SU-DHL-6 (cell line): ENCODE measurements at regions not wholly inside any gene's neighbourhood (a gene's known extent, or its start where the extent isn't known, plus 50 kb on each side); places are given as distances from the start of the nearest gene placed in this dataset.

Source experiments
- CTCF ChIP-seq: fragments of 200-600 bp; sonication (generic); IDR thresholded peaks from one replicate; pipeline ENCODE4 v1.5.1; 2017; ENCODE audit warnings: antibody characterized with exemption, mild to moderate bottlenecking, low read length, moderate library complexity; ENCODE audit not compliant: insufficient read depth, poor library complexity, severe bottlenecking
- EZH2phosphoT487 ChIP-seq: fragments of 200-600 bp; sonication (generic), shearing (Covaris generic); conservative IDR thresholded peaks from 2 replicates; pipeline ENCODE4 v1.6.1; 2018; ENCODE audit warnings: mild to moderate bottlenecking, antibody characterized with exemption, low read length, moderate library complexity, mixed read lengths

GRCh38 chr15:70450142-70450443, 313.3 kb downstream of the UACA start:
- TF ChIP-seq CTCF, result no peak
- TF ChIP-seq EZH2phosphoT487, result no peak
